ENCODE measurements at regions not wholly inside any gene's neighbourhood (a gene's known extent, or its start where the extent isn't known, plus 50 kb on each side); places are given as distances from the start of the nearest gene placed in this dataset.

DNA sequence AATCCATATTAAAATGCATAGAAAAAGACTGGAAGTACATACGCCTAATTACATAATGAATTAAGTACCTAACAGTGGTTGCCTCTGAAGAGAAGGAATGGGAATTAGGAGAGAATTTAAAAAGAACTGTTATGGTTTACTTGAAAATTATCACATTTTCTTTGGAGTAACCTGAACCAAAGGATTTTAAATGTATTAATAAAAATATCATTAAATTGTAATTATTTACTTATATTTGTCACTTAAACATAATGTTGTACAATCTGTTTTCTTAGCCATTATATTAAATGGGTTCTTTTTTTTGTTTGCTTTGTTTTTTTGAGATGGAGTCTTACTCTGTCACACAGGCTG, 114.2 kb upstream of the SLC7A14 start:
- intact Hi-C loops (cut with DNase I): no loop called here
- no peak overlapping the region for H3K4me3 ChIP-seq
- H3K27ac ChIP-seq: no peak overlapping the region
- ATAC-seq: no peak
- H3K9me3 ChIP-seq: no peaks in the 10 kb centered on the region
- H3K36me3 ChIP-seq: no peaks in the 10 kb centered on the region
- no peak for DNase-seq
- no peaks in the 10 kb centered on the region for H3K27me3 ChIP-seq
- H3K4me1 ChIP-seq: no peaks in the 10 kb centered on the region
- TF ChIP-seq CTCF (IDR thresholded peaks at IDR 0.05): no peak

- no peak for TF ChIP-seq CTCF (IDR thresholded peaks at IDR 0.05)
- Histone ChIP-seq H3K36me3 (no peaks in the 10 kb centered on the region), H3K27me3 (no peaks in the 10 kb centered on the region), H3K4me3 (no peak overlapping the region), H3K4me1 (no peaks in the 10 kb centered on the region), H3K27ac (no peak overlapping the region), H3K9me3 (no peaks in the 10 kb centered on the region)
- peak in 2 of 4 donors; percentile 42 to 74 for DNase-seq
- intact Hi-C loops (cut with DNase I): no loop called here
- peak; percentile 45 for ATAC-seq
These were observed 113.5 kb upstream of the SLC7A14 start for GRCh38 chr3:170699158-170700053.

DNA sequence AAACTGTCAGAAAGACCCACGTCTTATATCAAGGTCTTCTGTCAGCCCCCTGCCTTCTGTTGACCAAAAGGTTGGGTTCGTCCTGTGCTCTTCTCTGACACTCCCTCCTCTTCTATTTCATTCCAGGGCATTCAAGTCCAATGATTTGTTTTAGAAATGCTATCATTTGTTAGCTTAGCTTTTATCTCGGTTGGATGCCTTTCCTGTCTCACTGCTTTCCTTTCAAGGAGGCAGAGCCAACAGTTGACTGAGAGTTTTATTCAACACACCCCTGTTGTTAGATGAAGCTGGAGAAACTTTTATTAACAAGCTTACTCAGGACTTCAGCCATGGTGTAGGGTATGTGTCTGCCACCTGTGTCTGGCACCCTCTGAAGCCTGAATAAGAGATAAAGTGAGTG, 112.0 kb upstream of the SLC7A14 start:
- ATAC-seq (no peak), DNase-seq (no peak)
- Histone ChIP-seq H3K4me1 (no peaks in the 10 kb centered on the region), H3K27me3 (no peaks in the 10 kb centered on the region), H3K27ac (no peak overlapping the region), H3K36me3 (no peaks in the 10 kb centered on the region), H3K9me3 (no peaks in the 10 kb centered on the region), H3K4me3 (no peak overlapping the region)
- TF ChIP-seq CTCF (IDR thresholded peaks at IDR 0.05): no peak
- intact Hi-C loops (cut with DNase I): no loop called here

DNA sequence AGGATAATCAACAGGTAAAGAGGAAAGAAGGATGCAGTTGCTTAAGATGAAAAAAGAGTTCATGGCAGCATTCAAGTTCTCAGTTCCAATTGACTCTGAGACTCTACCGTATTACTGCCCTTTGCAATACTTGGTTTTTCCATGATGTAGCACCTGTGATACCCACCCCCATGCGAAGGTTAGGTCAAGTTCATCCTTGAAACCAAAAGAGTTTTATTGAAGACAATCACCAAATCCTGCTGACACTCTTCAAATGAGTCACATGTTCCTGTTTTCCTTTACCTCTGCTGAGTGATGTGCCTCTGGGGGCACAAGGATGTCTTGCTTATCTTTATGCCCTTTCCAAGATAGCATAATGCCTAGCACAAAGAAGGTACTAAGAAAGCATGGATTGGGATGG, 111.3 kb upstream of the SLC7A14 start:
- DNase-seq (no peak), ATAC-seq (no peak)
- intact Hi-C loops (cut with DNase I): no loop called here
- no peak overlapping the region for H3K27ac ChIP-seq
- no peak for TF ChIP-seq CTCF (IDR thresholded peaks at IDR 0.05)
- H3K4me3 ChIP-seq: no peak overlapping the region
- no peaks in the 10 kb centered on the region for H3K36me3 ChIP-seq
- H3K27me3 ChIP-seq: no peaks in the 10 kb centered on the region
- H3K4me1 ChIP-seq: no peaks in the 10 kb centered on the region
- no peaks in the 10 kb centered on the region for H3K9me3 ChIP-seq

DNA sequence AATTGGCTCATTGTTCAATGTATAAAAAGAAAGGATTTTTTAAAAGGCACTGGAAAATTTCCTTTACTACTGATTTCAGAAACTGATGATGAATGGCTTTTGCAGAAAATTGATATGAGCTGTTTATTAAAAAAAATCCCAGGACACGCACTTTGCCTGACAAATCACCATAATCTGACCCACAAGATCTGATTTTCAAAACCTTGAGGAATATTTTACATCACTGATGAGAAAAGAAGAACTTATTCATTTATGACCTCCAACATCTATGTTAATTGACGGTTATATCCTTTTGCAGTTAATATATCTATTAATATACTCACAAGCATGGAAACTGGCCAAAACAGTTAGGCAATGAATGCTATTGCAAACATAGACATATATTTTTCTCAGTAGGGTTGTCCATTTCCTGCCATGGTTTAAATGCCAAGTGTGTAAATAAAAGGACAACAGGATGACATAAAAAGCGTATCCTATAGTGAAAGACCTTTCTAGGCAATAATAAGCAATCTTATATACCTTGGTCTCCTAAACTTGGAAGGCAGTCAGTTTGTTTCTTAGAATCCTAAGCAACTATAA, 109.7 kb upstream of the SLC7A14 start:
- H3K4me1 ChIP-seq: no peaks in the 10 kb centered on the region
- TF ChIP-seq CTCF (IDR thresholded peaks at IDR 0.05): no peak
- no peak overlapping the region for H3K4me3 ChIP-seq
- no peak for ATAC-seq
- no peaks in the 10 kb centered on the region for H3K27me3 ChIP-seq
- no peak overlapping the region for H3K27ac ChIP-seq
- intact Hi-C loops (cut with DNase I): no loop called here
- no peaks in the 10 kb centered on the region for H3K9me3 ChIP-seq
- H3K36me3 ChIP-seq: no peaks in the 10 kb centered on the region
- peak in 2 of 4 donors; percentile 37 to 62 for DNase-seq

All from left lung (tissue), 4 donors.